CD4-positive, alpha-beta T cell (primary cell): ENCODE measurements at regions not wholly inside any gene's neighbourhood (a gene's known extent, or its start where the extent isn't known, plus 50 kb on each side); places are given as distances from the start of the nearest gene placed in this dataset.

ENCODE experiments used
- ATAC-seq: fragments of 200-7000 bp; cut with Tn5 transposase; one replicate; pipeline ENCODE4 v1.10.0; 2022; ENCODE audit warnings: mild to moderate bottlenecking; ENCODE audit not compliant: poor library complexity
- CTCF ChIA-PET: fragments of 350-600 bp; sonication (Branson Sonifier 250); formaldehyde crosslinking; loops from one replicate; lab custom pipeline; 2021; ENCODE audit warnings: antibody characterized with exemption, inconsistent platforms; lab: Charles Lee
- POLR2A ChIA-PET: fragments of 350-600 bp; sonication (Branson Sonifier 250); formaldehyde crosslinking; loops from one replicate; lab custom pipeline; 2021; ENCODE audit warnings: antibody characterized with exemption, inconsistent platforms; lab: Charles Lee
- DNase-seq, 14 experiments: peaks; one replicate each; pipeline ENCODE4 v3.0.0-alpha.2; 2013 to 2020; ENCODE audit warnings: mixed read lengths in 2 of 14
- H3K27ac ChIP-seq, 2 donors: one replicate each; pipeline versions ENCODE4 v1.5.1 to v1.7.0; 2013; ENCODE audit warnings: low read length in 2 of 2, low read depth in 1 of 2, mild to moderate bottlenecking in 1 of 2
- H3K27me3 ChIP-seq, 2 experiments: 1 replicate in 1 of 2; 2 replicates in 1 of 2; pipeline versions ENCODE4 v1.6.1 to v1.7.0; 2013; ENCODE audit warnings: low read length in 2 of 2, control low read depth in 1 of 2, mild to moderate bottlenecking in 1 of 2, moderate library complexity in 1 of 2; ENCODE audit not compliant: insufficient read depth in 2 of 2, control insufficient read depth in 1 of 2
- H3K36me3 ChIP-seq: one replicate; pipeline ENCODE4 v1.6.1; 2013; ENCODE audit warnings: low read length, control low read depth; ENCODE audit not compliant: insufficient read depth
- H3K4me1 ChIP-seq: one replicate; pipeline ENCODE4 v1.6.1; 2013; ENCODE audit warnings: low read length, control low read depth; ENCODE audit not compliant: insufficient read depth
- H3K4me3 ChIP-seq: one replicate; pipeline ENCODE4 v1.5.1; 2013; ENCODE audit warnings: mild to moderate bottlenecking, low read length, moderate library complexity
- H3K9me3 ChIP-seq, 2 experiments: 1 replicate in 1 of 2; 2 replicates in 1 of 2; pipeline versions ENCODE4 v1.6.1 to v1.7.0; 2013; ENCODE audit warnings: low read length in 2 of 2, mild to moderate bottlenecking in 2 of 2, control low read depth in 1 of 2, moderate library complexity in 1 of 2; ENCODE audit not compliant: control insufficient read depth in 1 of 2, insufficient read depth in 1 of 2
- H3K27ac Mint-ChIP-seq: one replicate; pipeline ENCODE4 v1.8.0; 2020; ENCODE audit warnings: mixed read lengths
- H3K27me3 Mint-ChIP-seq: one replicate; pipeline ENCODE4 v1.8.0; 2021; ENCODE audit warnings: mixed read lengths
- H3K36me3 Mint-ChIP-seq: one replicate; pipeline ENCODE4 v1.8.0; 2021; ENCODE audit warnings: low read depth, mixed read lengths
- H3K4me1 Mint-ChIP-seq: one replicate; pipeline ENCODE4 v1.8.0; 2021; ENCODE audit warnings: low read depth, mixed read lengths
- H3K4me3 Mint-ChIP-seq: one replicate; pipeline ENCODE4 v1.8.0; 2020; ENCODE audit warnings: mild to moderate bottlenecking, mixed read lengths
- H3K9me3 Mint-ChIP-seq: one replicate; pipeline ENCODE4 v1.8.0; 2020; ENCODE audit warnings: mixed read lengths
- CTCF ChIP-seq: fragments of 200-600 bp; IDR thresholded peaks from one replicate; pipeline ENCODE4 v1.8.0; 2022; ENCODE audit warnings: antibody characterized with exemption, mild to moderate bottlenecking
- intact Hi-C, 2 experiments: fragments of 100-400 bp; cut with DNase I in 1 of 2; cut with micrococcal nuclease in 1 of 2; formaldehyde crosslinking; loops; one replicate each; pipeline versions ENCODE4 v1.15.1 to v1.9.0; 2023 to 2025; cut with DNase I, micrococcal nuclease

- no peak overlapping the region for H3K27ac Mint-ChIP-seq
- H3K36me3 Mint-ChIP-seq, result no peaks in the 10 kb centered on the region
- intact Hi-C loops, result no loop called here
Observed at GRCh38 chr5:110088676-110089436, 399.1 kb downstream of the MAN2A1 start.

GRCh38 chr5:110092955-110093785, 403.4 kb downstream of the MAN2A1 start:
- intact Hi-C loops, result no loop called here
- no peak overlapping the region for H3K4me3 Mint-ChIP-seq
- H3K4me1 ChIP-seq, result peaks cover 4% of the 10 kb centered on the region
- H3K9me3 Mint-ChIP-seq, result no peaks in the 10 kb centered on the region
- no peak for TF ChIP-seq CTCF
- no peaks in the 10 kb centered on the region for H3K36me3 ChIP-seq
- no peak overlapping the region for H3K27ac Mint-ChIP-seq
- no peak overlapping the region for H3K4me3 ChIP-seq
- ChIA-PET CTCF (no interaction called here), POLR2A (interaction anchor here (0.8 to 1.1 kb wide), 2 partner anchors 9 to 39 kb away, joined by 3 to 4 read pairs; no protein-coding TSS in a partner anchor)
- no peaks in the 10 kb centered on the region for H3K27me3 ChIP-seq
- DNase-seq, result no peak
- no peaks in the 10 kb centered on the region for H3K4me1 Mint-ChIP-seq
- H3K27me3 Mint-ChIP-seq, result no peaks in the 10 kb centered on the region
- no peaks in the 10 kb centered on the region for H3K36me3 Mint-ChIP-seq
- no peak overlapping the region for H3K27ac ChIP-seq
- ATAC-seq, result no peak
- no peaks in the 10 kb centered on the region for H3K9me3 ChIP-seq

More at GRCh38 chr5:110088676-110089436, 399.1 kb downstream of the MAN2A1 start:
- ATAC-seq (no peak), DNase-seq (no peak)
- Histone ChIP-seq H3K4me1 (no peaks in the 10 kb centered on the region), H3K36me3 (no peaks in the 10 kb centered on the region), H3K9me3 (no peaks in the 10 kb centered on the region), H3K27me3 (no peaks in the 10 kb centered on the region), H3K4me3 (no peak overlapping the region), H3K27ac (no peak overlapping the region)
- no peak overlapping the region for H3K4me3 Mint-ChIP-seq
- no peaks in the 10 kb centered on the region for H3K4me1 Mint-ChIP-seq
- POLR2A ChIA-PET, result no interaction called here
- H3K27me3 Mint-ChIP-seq, result no peaks in the 10 kb centered on the region
- CTCF ChIA-PET, result no interaction called here
- no peak for TF ChIP-seq CTCF
- no peaks in the 10 kb centered on the region for H3K9me3 Mint-ChIP-seq

- CTCF ChIA-PET, result no interaction called here
- POLR2A ChIA-PET, result no interaction called here
- peaks cover 4% of the 10 kb centered on the region for H3K4me1 ChIP-seq
- H3K27ac Mint-ChIP-seq, result no peak overlapping the region
- H3K4me3 ChIP-seq, result no peak overlapping the region
- ATAC-seq (no peak), DNase-seq (no peak)
- H3K36me3 ChIP-seq, result no peaks in the 10 kb centered on the region
- no peaks in the 10 kb centered on the region for H3K27me3 ChIP-seq
- H3K9me3 Mint-ChIP-seq, result no peaks in the 10 kb centered on the region
- no peaks in the 10 kb centered on the region for H3K27me3 Mint-ChIP-seq
- no peaks in the 10 kb centered on the region for H3K9me3 ChIP-seq
- H3K4me3 Mint-ChIP-seq, result no peak overlapping the region
- intact Hi-C loops, result no loop called here
- H3K36me3 Mint-ChIP-seq, result no peaks in the 10 kb centered on the region
- H3K27ac ChIP-seq, result no peak overlapping the region
- H3K4me1 Mint-ChIP-seq, result peaks cover 4% of the 10 kb centered on the region
- no peak for TF ChIP-seq CTCF
Observed at GRCh38 chr5:110094109-110094508, 404.4 kb downstream of the MAN2A1 start.
